GM23338 (cell line): ENCODE measurements at regions not wholly inside any gene's neighbourhood (a gene's known extent, or its start where the extent isn't known, plus 50 kb on each side); places are given as distances from the start of the nearest gene placed in this dataset.

ENCODE experiments used
- ATAC-seq: fragments of 200-7000 bp; cut with Tn5 transposase; 3 replicates; pipeline ENCODE4 v1.9.1; 2020
- DNase-seq: peaks from one replicate; pipeline ENCODE4 v3.0.0-alpha.2; 2015; ENCODE audit warnings: low spot score
- H2AFZ ChIP-seq: fragments of 200-600 bp; sonication (generic); 2 replicates; pipeline ENCODE4 v1.8.0; 2016; ENCODE audit warnings: antibody characterized with exemption, mild to moderate bottlenecking, moderate library complexity
- H3F3A ChIP-seq: fragments of 200-600 bp; sonication (generic); replicated peaks from 2 replicates; pipeline ENCODE4 v1.8.0; 2017; ENCODE audit warnings: antibody characterized with exemption, mixed run types, low read depth
- H3K27ac ChIP-seq: fragments of 200-600 bp; sonication (generic); 2 replicates; pipeline ENCODE4 v1.6.1; 2016; ENCODE audit warnings: low read depth
- H3K27me3 ChIP-seq: fragments of 200-600 bp; sonication (generic); 2 replicates; pipeline ENCODE4 v1.8.0; 2016; ENCODE audit warnings: mild to moderate bottlenecking, mixed run types, moderate library complexity; ENCODE audit not compliant: insufficient read depth
- H3K36me3 ChIP-seq: fragments of 200-600 bp; sonication (generic); 2 replicates; pipeline ENCODE4 v1.8.0; 2016; ENCODE audit warnings: mild to moderate bottlenecking; ENCODE audit not compliant: insufficient read depth
- H3K4me1 ChIP-seq: fragments of 200-600 bp; sonication (generic); 2 replicates; pipeline ENCODE4 v1.8.0; 2016; ENCODE audit warnings: mild to moderate bottlenecking, moderate library complexity; ENCODE audit not compliant: insufficient read depth
- H3K4me2 ChIP-seq: fragments of 200-600 bp; sonication (generic); 2 replicates; pipeline ENCODE4 v1.7.1; 2017; ENCODE audit warnings: mixed run types
- H3K4me3 ChIP-seq: fragments of 200-600 bp; sonication (generic); 2 replicates; pipeline ENCODE4 v1.6.1; 2016; ENCODE audit warnings: mixed run types
- H3K79me2 ChIP-seq: fragments of 200-600 bp; sonication (generic); replicated peaks from 2 replicates; pipeline ENCODE4 v1.8.0; 2017; ENCODE audit warnings: mild to moderate bottlenecking; ENCODE audit not compliant: insufficient read depth
- H3K9me2 ChIP-seq: fragments of 200-600 bp; sonication (generic); 2 replicates; pipeline ENCODE4 v1.8.0; 2017; ENCODE audit not compliant: insufficient read depth
- H4K20me1 ChIP-seq: fragments of 200-600 bp; sonication (generic); replicated peaks from 2 replicates; pipeline ENCODE4 v1.8.0; 2017; ENCODE audit warnings: mild to moderate bottlenecking; ENCODE audit not compliant: insufficient read depth
- H3K27ac Mint-ChIP-seq: 2 replicates; pipeline ENCODE4 v1.8.0; 2020; ENCODE audit warnings: inconsistent platforms, mild to moderate bottlenecking, moderate library complexity, mixed read lengths
- H3K27me3 Mint-ChIP-seq: 3 replicates; pipeline ENCODE4 v1.8.0; 2022; ENCODE audit warnings: low read depth, mild to moderate bottlenecking, moderate library complexity, mixed read lengths, inconsistent platforms; ENCODE audit not compliant: insufficient read depth, poor library complexity
- H3K36me3 Mint-ChIP-seq: 3 replicates; pipeline ENCODE4 v1.8.0; 2021; ENCODE audit warnings: low read depth, mild to moderate bottlenecking, inconsistent platforms, moderate library complexity, mixed read lengths
- H3K4me1 Mint-ChIP-seq: 3 replicates; pipeline ENCODE4 v1.8.0; 2020; ENCODE audit warnings: mild to moderate bottlenecking, inconsistent platforms, mixed read lengths
- H3K4me3 Mint-ChIP-seq: 3 replicates; pipeline ENCODE4 v1.8.0; 2021; ENCODE audit warnings: moderate library complexity, mild to moderate bottlenecking, inconsistent platforms, mixed read lengths
- H3K9me3 Mint-ChIP-seq: 3 replicates; pipeline ENCODE4 v1.8.0; 2020; ENCODE audit warnings: moderate library complexity, mild to moderate bottlenecking, inconsistent platforms, mixed read lengths
- CTCF ChIP-seq, 2 experiments: fragments of 200-600 bp in 1 of 2; sonication (generic) in 1 of 2; conservative IDR thresholded peaks; 2 replicates each; pipeline versions ENCODE4 v1.5.1 to v1.6.1; 2016 to 2017; ENCODE audit warnings: antibody characterized with exemption in 2 of 2, low read depth in 2 of 2, mild to moderate bottlenecking in 2 of 2, moderate library complexity in 1 of 2
- ETS1 ChIP-seq: IDR thresholded peaks from 2 replicates; pipeline ENCODE4 v1.6.1; 2016; ENCODE audit warnings: antibody characterized with exemption
- EZH2 ChIP-seq: fragments of 200-600 bp; sonication (generic); IDR thresholded peaks from one replicate; pipeline ENCODE4 v1.8.0; 2017; ENCODE audit warnings: antibody characterized with exemption, mild to moderate bottlenecking, low read depth; ENCODE audit not compliant: unreplicated experiment
- JUNB ChIP-seq: IDR thresholded peaks from one replicate; pipeline ENCODE4 v1.6.1; 2016; ENCODE audit warnings: antibody characterized with exemption; ENCODE audit not compliant: unreplicated experiment
- NANOG ChIP-seq: IDR thresholded peaks from 2 replicates; pipeline ENCODE4 v1.6.1; 2016; ENCODE audit warnings: antibody characterized with exemption, borderline replicate concordance
- POLR2AphosphoS5 ChIP-seq: IDR thresholded peaks from 2 replicates; pipeline ENCODE4 v1.6.1; 2016; ENCODE audit warnings: antibody characterized with exemption, low read depth
- REST ChIP-seq: IDR thresholded peaks from one replicate; pipeline ENCODE4 v1.6.1; 2018; ENCODE audit warnings: antibody characterized with exemption; ENCODE audit not compliant: unreplicated experiment
- STAT1 ChIP-seq: IDR thresholded peaks from one replicate; pipeline ENCODE4 v1.6.1; 2016; ENCODE audit warnings: antibody characterized with exemption; ENCODE audit not compliant: unreplicated experiment
- ZNF114 ChIP-seq: fragments of 250-450 bp; sonication (Bioruptor Pico); IDR thresholded peaks from 2 replicates; pipeline ENCODE4 v1.5.0; 2020; ENCODE audit warnings: mild to moderate bottlenecking, moderate library complexity
- ZNF331 ChIP-seq: fragments of 250-450 bp; sonication (Bioruptor Pico); IDR thresholded peaks from 2 replicates; pipeline ENCODE4 v1.5.0; 2020; ENCODE audit warnings: low read depth, mild to moderate bottlenecking, moderate library complexity
- ZNF462 ChIP-seq: fragments of 250-450 bp; sonication (Bioruptor Pico); IDR thresholded peaks from 2 replicates; pipeline ENCODE4 v1.5.0; 2020; ENCODE audit warnings: mild to moderate bottlenecking, moderate library complexity

- Mint-ChIP-seq H3K9me3 (no peaks in the 10 kb centered on the region), H3K4me1 (peaks cover 7% of the 10 kb centered on the region; the same call in 2 of the 3 replicates), H3K4me3 (no peak overlapping the region), H3K36me3 (no peaks in the 10 kb centered on the region), H3K27me3 (peaks cover 11% of the 10 kb centered on the region), H3K27ac (no peak overlapping the region)
- TF ChIP-seq POLR2AphosphoS5 (no peak), NANOG (no peak), STAT1 (no peak), ETS1 (no peak), ZNF331 (CRISPR knock-in tag) (no peak), ZNF462 (CRISPR knock-in tag) (no peak), CTCF (conservative IDR thresholded peaks at IDR 0.05; ENCODE audit: low read depth in 2 of 2) (no peak), ZNF114 (CRISPR knock-in tag) (no peak), EZH2 (no peak), REST (no peak), JUNB (no peak)
- H2AFZ ChIP-seq, result no peak overlapping the region
- no peak overlapping the region for H3K4me2 ChIP-seq
- ATAC-seq, result no peak
- H3K27me3 ChIP-seq, result no peaks in the 10 kb centered on the region
- no peaks in the 10 kb centered on the region for H3K79me2 ChIP-seq
- H3F3A ChIP-seq, result no peaks in the 10 kb centered on the region
- no peak overlapping the region for H3K4me3 ChIP-seq
- no peak for DNase-seq
- H3K9me2 ChIP-seq, result no peaks in the 10 kb centered on the region
- H3K36me3 ChIP-seq, result no peaks in the 10 kb centered on the region
- H3K27ac ChIP-seq, result no peak overlapping the region
- H4K20me1 ChIP-seq, result no peaks in the 10 kb centered on the region
- H3K4me1 ChIP-seq, result no peaks in the 10 kb centered on the region
Measured at GRCh38 chr20:40942006-40942405, 86.6 kb upstream of the TOP1 start.
